ENCODE measurements at regions not wholly inside any gene's neighbourhood (a gene's known extent, or its start where the extent isn't known, plus 50 kb on each side); places are given as distances from the start of the nearest gene placed in this dataset.
"Not testable (repeated sequence)": the region's sequence is repeated elsewhere in the genome, so short reads cannot be mapped to it uniquely, and the experiment has no call there.

DNA sequence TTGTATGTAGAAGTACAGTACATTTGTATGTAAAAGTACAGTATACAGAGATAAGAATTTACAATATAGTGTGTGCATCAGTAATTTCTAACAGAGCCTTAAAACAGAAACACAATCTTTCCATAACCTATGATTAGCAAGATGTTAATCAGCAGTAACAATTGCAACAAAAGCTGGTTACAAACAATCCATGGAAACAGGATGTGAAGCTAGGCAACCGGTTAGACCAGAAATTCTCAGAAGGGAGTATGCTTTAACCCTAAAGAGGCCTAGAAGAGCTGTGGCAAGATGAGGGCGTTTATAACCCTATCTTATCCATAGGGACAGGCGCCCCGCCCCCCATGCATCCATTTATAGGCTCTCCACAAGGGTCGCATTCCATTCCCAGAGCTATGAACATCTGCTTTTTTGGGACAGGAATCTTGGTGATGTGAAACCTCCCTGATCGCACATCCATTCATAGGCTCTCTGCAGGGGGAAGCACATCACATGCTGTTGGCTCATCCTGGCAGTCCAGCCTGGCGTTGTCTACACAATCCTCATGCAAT, 180.3 kb downstream of the PDGFRA start:
- DNase-seq: not testable (repeated sequence)

DNA sequence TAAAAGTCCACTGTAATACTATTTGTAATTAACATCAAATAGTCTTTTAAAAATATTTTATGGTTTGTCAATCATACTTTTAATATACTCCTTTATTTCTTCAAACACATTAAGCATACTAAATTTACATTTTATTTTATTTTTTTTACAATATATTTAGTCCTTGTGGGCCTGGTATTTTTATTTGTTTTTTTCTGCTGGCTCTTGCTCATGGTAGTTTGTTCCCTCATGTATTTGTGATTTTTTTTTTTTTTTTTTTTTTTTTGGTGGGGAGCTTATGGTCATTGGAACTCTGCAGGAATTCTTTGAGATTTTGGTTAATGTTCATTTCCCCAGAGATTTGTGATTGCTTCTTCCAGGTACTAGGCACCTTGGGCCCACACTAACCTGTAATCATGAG, 185.5 kb downstream of the PDGFRA start:
- DNase-seq: no peak

DNA sequence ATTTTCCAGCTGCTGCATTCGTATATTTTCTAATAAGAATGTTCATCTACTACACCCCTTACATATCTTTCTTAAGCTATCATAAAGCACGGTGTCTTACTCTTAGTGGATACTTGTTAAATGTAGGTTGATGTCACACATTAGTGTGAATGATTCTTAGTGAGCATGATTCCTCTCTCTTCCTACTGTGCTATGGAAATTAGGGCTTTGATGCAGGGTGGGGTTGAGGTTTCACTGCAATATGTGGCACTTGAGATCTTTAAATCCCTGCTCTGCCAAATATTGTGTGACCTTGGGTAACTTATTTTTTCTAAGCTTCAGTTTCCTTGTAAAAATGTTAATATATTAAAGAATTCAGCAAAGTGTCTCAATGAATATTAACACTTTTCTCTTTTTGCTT, 188.4 kb downstream of the PDGFRA start:
- no peak for DNase-seq

DNA sequence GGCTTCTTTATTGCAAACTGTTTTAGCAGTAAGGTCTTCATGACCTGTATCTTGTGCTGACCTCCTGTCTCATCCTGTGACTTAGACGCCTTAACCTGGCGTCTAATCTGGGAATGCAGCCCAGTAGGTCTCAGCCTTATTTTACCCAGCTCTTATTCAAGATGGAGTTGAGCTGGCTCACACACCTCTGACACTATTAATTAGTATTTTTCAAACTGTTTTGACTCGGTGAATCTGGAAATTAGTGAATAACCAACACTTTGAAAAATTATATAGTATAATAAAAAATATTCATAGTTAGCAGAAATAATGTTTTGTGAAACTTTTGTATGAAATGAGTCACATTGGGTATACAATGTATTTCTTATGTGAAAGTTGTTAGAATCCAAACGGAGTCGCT, 189.4 kb downstream of the PDGFRA start:
- no peak for DNase-seq

DNA sequence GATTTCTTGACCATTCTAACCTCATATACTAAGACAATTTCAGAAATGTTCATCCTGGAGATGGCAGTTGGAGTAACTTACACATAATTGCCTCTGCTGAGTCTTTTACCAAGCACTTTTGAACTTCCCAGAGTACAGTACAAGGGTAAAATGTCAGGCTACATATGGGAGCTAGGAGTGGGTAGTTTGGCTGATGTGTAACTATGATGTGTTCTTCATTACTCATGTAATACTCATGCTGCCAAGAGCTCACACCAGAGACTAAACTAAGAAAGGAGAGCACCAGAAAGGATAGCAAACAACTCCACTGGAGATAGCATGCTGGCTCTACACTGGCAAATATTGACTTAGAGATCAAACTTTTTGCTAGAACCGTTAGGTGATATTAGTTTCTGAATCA, 194.0 kb downstream of the PDGFRA start:
- DNase-seq: no peak

DNA sequence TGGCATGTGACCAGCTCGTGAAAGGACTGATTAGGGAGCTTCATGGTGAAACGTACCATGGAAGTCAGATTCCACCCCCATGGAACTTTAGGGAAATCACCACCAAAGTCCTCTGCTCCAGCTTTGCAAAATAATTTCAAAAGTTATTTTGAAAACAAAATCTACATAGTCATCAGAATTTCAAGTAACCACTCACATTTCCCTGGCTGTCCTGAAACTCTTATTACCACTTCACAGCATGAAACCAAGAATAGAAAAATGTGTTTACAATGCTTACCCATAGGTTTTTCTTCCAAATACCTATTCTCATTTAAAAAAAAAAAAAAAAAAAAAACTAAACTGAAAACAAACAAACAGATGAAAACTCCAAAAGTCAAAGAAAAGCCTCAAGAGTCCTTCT, 198.7 kb downstream of the PDGFRA start:
- DNase-seq: no peak

DNA sequence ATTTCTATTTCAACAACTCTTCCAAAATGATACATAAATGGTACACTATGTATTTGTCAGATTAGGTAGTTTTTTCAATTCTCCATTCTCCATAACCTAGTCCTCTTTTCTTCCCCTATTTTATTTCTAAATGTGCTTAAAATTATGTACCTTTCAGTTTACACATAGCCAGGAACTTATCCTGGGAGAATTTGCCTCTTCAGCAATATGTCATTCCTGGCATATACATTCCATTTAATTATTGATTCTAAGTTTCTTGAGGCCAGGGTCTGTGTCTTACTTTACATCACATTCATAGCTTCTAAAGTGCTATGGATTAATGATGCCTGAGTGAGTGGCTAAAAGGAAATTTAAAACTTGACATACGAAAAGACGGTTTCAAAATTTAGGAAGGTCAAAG, 199.8 kb downstream of the PDGFRA start:
- DNase-seq: no peak

DNA sequence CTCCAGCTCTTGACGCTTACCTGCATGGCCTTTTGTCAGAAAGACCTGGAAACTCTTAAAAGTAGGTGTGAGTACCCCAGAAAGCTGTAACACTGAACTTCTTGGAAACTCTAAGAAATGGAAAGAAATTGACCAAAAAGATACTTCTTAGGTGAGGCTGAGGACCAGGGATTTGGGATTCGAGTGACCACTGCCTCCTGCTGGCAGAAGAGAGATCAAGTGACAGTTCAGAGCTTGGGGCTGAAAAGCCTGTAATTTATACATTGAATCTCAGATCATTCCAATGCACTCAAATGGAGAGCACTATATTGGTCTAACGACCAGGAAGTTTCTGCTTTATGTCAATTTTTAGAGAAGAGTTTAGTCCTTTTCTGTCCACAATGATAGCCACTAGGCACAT, 204.6 kb downstream of the PDGFRA start:
- no peak for DNase-seq

DNA sequence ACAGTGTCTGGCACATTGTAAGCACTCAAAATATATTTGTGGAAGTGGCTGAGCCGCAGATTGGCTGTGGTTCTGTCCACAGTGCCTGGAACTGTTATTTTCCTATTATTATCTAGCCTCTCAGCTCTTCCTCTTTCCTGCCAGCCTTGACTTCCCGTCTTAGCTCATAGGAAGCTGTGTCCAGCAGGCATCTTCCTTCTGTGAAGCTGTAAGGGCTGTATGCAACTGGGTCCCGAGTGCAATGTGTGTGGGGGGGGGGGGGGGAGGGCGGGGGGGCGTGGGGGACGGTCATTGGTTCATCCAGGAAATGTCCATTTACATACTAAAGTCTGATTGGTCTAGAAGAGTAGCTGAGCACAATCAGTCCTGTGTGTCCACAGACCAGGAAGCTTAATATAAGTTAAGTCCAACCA, 210.7 kb downstream of the PDGFRA start:
- DNase-seq: no peak

DNA sequence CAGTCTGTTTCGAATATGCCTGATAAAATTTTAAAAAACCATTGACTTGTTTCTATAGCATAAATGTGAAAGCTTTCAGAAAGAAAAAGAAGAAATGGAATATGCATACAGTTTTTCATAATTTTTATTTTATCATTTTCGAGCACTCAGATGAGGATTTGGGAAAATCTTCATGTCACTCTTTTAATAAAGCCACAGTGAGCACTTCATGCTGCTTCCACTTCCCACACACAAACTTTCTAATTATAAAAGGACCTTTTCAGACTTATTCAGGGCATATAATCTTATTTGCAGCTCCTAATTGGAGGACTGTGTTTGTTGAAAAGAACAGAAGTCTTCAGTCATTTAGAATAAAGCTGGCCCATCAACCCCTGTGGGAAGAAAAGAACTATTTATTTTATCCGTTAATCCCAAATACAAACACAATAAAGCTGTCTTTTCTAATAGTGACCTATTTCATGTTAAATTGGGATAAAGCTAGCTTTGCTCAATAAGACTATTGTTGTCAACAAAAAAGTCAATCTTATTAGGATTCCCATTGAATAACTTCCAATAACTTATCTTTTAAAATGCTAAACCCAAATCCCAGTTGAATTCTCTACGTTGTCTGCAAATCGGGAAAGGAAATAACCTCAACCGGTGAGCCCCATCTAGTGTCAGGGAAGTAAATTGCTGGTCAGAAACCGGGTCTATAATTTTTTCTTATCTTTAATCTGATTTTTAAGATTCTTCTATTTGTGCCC, 211.5 kb downstream of the PDGFRA start:
- DNase-seq: no peak

DNA sequence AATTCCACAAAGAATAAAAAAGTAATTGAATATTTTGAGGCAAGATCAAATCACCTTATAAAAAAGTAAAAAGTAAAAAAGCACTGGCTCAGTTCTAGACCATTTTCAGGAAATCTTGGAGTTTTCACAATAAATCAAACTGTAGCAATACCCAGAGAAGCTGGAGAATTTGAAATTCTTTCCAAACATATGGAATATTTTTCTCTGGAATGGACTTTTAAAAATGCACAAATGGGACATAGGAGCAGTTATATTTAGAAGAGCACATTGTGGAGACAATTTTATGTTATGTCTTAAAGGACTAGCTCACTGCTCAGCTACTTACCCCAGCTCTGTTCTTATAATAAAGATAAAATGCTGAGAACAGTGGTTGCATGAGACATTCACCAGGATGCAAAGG, 211.9 kb upstream of the KIT start:
- DNase-seq: no peak

DNA sequence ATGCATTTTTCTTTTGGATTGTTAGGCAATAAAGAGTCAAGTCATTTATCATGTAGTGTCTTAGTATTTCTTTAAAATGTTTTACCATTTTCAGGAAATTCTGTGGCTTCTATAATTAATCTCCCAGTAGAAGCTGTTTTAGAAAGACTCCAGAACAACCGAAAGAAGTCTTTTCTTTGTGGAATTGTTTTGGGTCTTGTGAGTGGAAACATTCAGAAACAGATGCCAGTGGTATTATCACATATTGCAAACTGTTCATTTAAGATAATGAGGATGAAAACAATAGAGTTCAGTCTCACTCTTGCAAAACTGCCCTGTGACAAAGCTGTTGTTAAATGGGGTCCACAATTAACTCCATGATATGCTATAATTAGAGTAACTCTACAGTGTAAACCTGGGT, 211.2 kb upstream of the KIT start:
- no peak for DNase-seq

DNA sequence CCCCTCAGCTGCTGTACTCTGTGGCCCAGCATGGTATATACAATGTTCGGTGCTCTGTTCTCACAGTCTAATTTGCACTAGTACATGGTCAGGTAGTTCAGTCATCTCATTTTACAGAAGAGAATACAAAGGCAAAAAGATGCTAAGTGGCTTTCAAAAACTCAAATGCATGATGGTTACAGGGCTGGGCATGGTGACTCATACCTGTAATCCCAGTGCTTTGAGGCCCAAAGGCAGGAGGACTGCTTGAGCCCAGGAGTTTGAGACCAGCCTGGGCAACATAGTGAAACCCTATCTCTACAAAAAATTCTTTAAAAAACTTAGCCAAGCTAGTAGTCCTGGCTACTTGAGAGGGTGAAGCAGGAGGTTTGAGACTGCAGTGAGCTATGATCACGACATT, 210.5 kb upstream of the KIT start:
- no peak for DNase-seq

DNA sequence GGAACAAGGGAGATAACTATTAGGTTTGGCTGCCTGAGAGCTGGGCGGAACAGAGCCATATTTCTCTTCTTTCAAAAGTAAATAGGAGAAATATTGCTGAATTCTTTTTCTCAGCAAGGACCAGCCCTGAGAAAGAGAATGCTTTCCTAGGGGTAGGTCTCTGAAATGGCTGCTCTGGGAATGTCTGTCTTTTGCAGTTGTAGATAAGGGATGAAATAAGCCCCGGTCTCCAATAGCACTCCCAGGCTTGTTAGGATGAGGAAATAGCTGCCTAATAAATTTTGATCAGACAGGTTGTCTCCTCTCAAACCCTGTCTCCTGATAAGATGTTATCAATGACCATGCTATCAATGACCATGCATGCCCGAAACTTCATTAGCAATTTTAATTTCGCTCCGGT, 207.8 kb upstream of the KIT start:
- DNase-seq: no peak

DNA sequence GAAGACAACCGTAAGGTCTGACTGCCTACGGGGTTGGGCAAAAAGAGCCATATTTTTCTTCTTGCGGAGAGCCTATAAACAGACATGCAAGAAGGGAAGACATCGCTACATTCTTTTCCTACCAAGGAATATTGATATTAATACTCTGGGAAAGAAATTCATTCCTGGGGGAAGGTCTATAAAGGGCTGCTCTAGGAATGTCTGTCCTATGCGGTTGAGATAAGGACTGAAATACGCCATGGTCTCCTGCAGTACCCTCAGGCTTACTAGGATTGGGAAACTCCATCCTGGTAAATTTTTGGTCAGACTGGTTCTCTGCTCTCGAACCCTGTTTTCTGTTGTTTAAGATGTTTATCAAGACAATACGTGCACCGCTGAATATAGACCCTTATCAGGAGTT, 190.8 kb upstream of the KIT start:
- not testable (repeated sequence) for DNase-seq

DNA sequence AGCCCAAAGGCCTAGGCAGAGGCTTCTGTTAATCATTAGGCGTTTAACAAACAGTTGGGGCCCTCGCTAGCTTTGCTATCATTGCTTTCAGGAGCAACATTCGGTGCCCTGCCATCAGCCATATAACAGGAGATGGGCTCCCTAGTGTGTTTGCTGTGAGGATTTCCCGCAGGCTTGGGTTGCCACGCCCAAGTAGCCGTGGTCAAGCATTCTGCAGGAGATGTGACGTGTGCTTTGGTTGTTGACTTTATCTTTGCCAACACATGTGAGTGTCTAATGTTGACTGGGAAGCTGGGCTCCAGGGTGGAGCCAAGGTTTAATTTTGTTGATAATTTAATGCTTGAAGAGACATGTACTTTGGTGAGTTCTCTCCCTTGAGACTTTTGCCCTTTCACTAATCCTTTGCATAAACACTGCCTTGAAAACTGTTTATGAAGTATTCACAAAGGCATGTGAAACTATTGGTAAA, 184.6 kb upstream of the KIT start:
- DNase-seq: no peak

DNA sequence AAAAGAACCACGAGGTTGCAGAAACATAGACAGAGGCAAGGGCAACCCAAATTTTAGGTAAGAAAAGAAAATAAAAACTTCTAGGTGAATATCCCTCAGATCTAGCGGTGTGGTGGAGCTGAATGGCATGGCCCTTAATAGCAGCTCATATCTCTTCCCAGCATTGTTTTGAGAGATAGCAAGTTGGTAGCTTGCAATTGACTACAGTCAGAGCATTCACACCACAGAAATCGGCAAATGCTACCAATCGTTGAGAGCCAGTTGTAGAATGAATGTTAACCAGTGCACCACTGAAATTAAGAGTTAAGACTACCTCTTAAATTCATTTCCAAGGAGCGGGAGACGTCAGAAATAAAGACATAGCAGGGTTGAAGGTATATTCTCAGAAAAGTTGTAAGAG, 184.0 kb upstream of the KIT start:
- no peak for DNase-seq

DNA sequence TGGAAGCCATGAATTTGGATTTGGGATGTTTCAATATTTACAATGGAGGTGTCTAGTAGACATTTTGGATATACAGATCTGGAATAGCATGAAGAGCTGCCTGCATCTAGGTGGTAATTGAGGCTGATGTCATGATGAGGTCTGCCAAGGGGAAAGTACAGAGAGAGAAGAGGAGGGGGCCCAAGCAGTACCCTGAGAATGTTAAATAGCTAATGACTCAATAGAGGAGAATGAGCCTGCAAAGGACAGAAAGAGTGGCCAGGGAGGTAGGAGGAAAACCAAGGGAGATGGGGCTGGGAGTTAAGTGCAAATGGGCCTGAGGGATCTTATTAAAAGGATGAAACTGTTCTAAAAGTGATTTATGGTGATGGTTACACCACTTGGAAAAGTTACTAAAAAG, 182.2 kb upstream of the KIT start:
- DNase-seq: no peak

DNA sequence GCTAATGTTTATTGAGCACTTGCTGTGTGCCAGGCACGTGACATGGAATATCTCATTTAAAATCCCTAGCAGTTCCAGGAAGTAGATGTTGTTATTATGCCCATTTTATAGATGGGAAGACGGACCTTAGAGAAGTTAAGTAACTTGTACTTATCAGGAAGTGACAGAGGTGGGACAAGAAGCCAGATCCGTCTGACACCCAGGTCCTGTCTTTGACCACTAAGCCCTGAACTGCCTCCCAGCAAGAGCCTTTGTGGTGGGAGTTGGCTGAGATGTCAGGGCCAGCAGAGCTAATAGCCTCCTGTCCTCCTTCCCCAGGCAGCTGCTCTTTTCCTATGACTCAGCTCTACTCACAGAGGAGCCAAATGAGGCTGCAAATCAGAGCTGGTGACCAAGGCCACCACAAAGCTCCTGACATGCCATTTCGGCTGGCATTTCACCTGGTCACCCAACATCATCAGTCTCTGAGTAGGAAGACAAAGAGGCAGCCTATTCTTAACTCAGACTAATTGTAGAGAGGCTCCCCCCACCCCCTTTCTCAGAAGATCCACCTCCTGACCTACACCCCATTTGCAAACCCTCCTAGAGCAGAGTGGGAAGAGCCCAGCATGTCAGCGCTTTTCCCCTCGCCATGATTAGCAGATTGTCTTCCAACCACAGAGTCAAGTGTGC, 175.1 kb upstream of the KIT start:
- no peak for DNase-seq

DNA sequence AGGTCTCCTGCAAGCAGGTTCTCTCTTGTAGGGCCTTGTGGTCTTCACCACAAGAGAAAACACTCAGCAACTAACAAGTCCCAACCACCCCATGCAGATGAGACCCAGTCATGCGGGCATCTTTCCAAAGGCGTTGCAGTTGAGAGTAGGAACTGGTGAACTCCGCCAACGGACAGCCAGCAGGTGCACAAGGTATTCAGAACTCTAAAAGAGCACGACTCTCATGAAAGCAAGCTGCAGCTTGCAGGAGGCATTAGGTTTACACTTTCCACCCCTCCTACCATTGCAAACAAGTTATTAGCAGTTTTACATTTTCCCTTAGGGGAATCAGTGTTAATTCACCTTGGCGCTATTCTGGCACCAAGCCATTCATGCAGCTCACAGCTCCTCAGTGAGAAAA, 173.4 kb upstream of the KIT start:
- DNase-seq: peak; percentile 26

DNA sequence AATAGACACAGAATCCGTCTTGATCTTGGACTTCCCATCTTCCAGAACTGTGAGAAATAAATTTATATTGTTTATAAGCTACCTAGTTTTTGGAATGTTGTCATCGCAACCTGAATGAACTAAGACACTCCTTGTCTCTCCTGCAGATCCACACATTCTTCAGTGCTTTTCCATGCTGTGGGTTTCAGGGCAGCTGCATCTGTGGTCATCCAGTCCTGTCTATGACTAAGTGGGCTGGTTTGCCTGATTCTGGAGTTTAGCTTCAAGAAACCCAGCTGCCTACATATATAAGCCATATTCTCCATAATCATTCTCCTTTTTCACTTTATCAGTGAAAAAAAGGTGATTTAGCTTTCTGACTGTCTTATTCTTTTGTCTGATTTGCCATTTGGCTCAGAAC, 170.3 kb upstream of the KIT start:
- DNase-seq: no peak

DNA sequence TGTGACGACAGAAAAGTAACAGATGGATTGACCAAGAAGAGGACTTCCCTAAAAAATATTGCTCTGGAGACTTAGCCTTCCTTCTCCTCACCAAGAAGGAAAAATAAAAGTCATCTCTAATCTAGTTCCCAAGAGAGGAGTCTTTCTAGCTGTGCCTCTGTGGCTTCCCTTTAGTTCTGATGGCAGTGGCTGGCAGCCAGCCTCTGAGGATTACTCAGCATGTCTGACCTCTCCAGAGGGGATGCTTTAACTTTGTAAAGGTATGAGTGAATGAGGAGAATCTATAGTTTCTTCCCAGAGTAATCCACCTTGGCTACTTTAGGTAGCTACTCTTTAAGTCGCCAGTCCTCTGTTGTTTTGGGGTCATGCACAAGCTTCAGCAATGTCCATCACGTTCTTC, 163.9 kb upstream of the KIT start:
- DNase-seq: no peak

DNA sequence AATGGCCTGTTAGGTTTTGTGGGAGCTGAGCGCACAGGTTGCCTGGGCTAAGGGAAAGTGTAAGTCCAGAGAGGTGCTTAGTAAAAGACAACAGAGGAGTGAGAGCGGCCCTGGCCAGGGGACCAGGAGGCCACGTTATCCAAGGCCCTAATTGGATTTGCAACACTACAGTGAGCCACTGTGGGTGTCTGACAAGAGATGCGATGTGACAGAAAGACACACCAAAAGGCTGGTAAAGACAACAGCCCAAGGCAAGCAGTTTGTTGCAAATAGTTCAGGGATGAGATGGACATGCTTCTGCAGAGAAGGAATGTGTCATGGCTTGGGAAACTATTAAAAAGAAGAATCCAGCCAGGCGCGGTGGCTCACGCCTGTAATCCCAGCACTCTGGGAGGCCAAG, 162.7 kb upstream of the KIT start:
- DNase-seq: no peak

DNA sequence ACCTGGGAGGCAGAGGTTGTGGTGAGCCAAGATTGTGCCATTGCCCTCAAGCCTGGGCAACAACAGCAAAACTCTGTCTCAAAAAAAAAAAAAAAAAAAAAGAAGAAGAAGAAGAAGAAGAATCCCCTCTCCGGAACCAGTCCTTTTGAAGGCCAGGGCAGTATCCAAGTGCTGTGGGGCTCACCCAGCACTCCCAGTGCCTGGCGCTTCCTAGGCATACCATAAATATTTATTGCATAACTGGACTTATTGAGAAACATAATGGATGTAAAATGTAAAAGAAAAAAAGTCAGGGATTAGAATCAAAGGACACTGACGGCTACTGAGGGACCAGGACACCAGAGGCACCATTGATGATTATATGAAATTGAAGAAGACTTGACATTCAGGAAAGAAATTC, 162.1 kb upstream of the KIT start:
- no peak for DNase-seq

DNA sequence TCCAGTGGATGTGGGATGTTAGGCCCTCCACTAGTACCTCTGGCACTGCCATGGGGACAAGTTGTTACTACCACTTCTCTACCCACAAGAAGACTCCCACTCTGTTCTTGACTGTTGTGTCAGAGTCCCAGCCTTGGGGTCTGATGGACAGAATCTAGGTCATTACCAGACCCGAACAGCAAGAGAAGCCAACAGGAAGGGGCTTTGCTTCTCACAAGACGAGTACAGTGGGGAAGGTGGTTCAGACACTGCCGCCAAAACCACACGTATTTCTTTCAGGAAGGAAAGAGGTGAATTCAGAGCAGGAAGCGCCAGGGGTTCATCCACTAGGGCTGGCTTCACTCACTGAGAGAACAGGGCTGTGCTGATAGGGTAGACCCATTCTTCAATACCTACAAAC, 161.3 kb upstream of the KIT start:
- no peak for DNase-seq

Measured in NCI-H2081 treated with DMSO at 0.1 percent for 48 hours (cell line).